ENCODE measurements at regions not wholly inside any gene's neighbourhood (a gene's known extent, or its start where the extent isn't known, plus 50 kb on each side); places are given as distances from the start of the nearest gene placed in this dataset.

- TF ChIP-seq CTCF (IDR thresholded peaks at IDR 0.05), result no peak
Observed at GRCh38 chr13:106367361-106367971, 168.0 kb downstream of the EFNB2 start.

GRCh38 chr13:106362707-106363106, 172.8 kb downstream of the EFNB2 start:
- ATAC-seq, result no peak
- no peak overlapping the region for H3K27ac ChIP-seq
- H3K36me3 ChIP-seq, result no peaks in the 10 kb centered on the region
- peaks cover 9% of the 10 kb centered on the region for H3K9me3 ChIP-seq
- intact Hi-C loops (cut with DNase I), result no loop called here
- H3K4me3 ChIP-seq, result no peak overlapping the region
- no peaks in the 10 kb centered on the region for H3K27me3 ChIP-seq (ENCODE audit: low read depth)
- H3K4me1 ChIP-seq, result no peaks in the 10 kb centered on the region
- TF ChIP-seq CTCF (IDR thresholded peaks at IDR 0.05), result no peak
- DNase-seq, result no peak

More at GRCh38 chr13:106367361-106367971, 168.0 kb downstream of the EFNB2 start:
- no peaks in the 10 kb centered on the region for H3K36me3 ChIP-seq
- H3K27me3 ChIP-seq (ENCODE audit: low read depth), result no peaks in the 10 kb centered on the region
- H3K9me3 ChIP-seq, result peaks cover 9% of the 10 kb centered on the region
- ATAC-seq, result no peak
- H3K4me3 ChIP-seq, result no peak overlapping the region
- intact Hi-C loops (cut with DNase I), result no loop called here
- DNase-seq, result no peak
- H3K4me1 ChIP-seq, result no peaks in the 10 kb centered on the region
- no peak overlapping the region for H3K27ac ChIP-seq

- Histone ChIP-seq H3K4me3 (no peak overlapping the region), H3K4me1 (no peaks in the 10 kb centered on the region), H3K27me3 (ENCODE audit: low read depth) (no peaks in the 10 kb centered on the region), H3K27ac (no peak overlapping the region), H3K36me3 (no peaks in the 10 kb centered on the region), H3K9me3 (peaks cover 9% of the 10 kb centered on the region)
- no peak for TF ChIP-seq CTCF (IDR thresholded peaks at IDR 0.05)
- intact Hi-C loops (cut with DNase I), result no loop called here
- DNase-seq, result no peak
- ATAC-seq, result no peak
Observed at GRCh38 chr13:106361621-106362020, 173.8 kb downstream of the EFNB2 start.

- no peaks in the 10 kb centered on the region for H3K27me3 ChIP-seq (ENCODE audit: low read depth)
- no peak for TF ChIP-seq CTCF (IDR thresholded peaks at IDR 0.05)
- ATAC-seq (no peak), DNase-seq (no peak)
- H3K4me3 ChIP-seq, result no peak overlapping the region
- intact Hi-C loops (cut with DNase I), result no loop called here
- no peaks in the 10 kb centered on the region for H3K36me3 ChIP-seq
- no peak overlapping the region for H3K27ac ChIP-seq
- H3K4me1 ChIP-seq, result no peaks in the 10 kb centered on the region
- no peaks in the 10 kb centered on the region for H3K9me3 ChIP-seq
Observed at GRCh38 chr13:106357198-106357597, 178.3 kb downstream of the EFNB2 start.

- Histone ChIP-seq H3K9me3 (no peaks in the 10 kb centered on the region), H3K27me3 (ENCODE audit: low read depth) (no peaks in the 10 kb centered on the region), H3K4me3 (no peak overlapping the region), H3K36me3 (no peaks in the 10 kb centered on the region), H3K27ac (no peak overlapping the region), H3K4me1 (no peaks in the 10 kb centered on the region)
- intact Hi-C loops (cut with DNase I), result no loop called here
- no peak for DNase-seq
- ATAC-seq, result no peak
- TF ChIP-seq CTCF (IDR thresholded peaks at IDR 0.05), result no peak
Observed at GRCh38 chr13:106355866-106356265, 179.6 kb downstream of the EFNB2 start.
